GM23338 (cell line): ENCODE measurements at regions not wholly inside any gene's neighbourhood (a gene's known extent, or its start where the extent isn't known, plus 50 kb on each side); places are given as distances from the start of the nearest gene placed in this dataset.
"Not testable (repeated sequence)": the region's sequence is repeated elsewhere in the genome, so short reads cannot be mapped to it uniquely, and the experiment has no call there.

Experiments used
- CTCF ChIP-seq, 2 experiments: fragments of 200-600 bp in 1 of 2; sonication (generic) in 1 of 2; conservative IDR thresholded peaks; 2 replicates each; pipeline versions ENCODE4 v1.5.1 to v1.6.1; 2016 to 2017; ENCODE audit warnings: antibody characterized with exemption in 2 of 2, low read depth in 2 of 2, mild to moderate bottlenecking in 2 of 2, moderate library complexity in 1 of 2
- EZH2 ChIP-seq: fragments of 200-600 bp; sonication (generic); IDR thresholded peaks from one replicate; pipeline ENCODE4 v1.8.0; 2017; ENCODE audit warnings: antibody characterized with exemption, mild to moderate bottlenecking, low read depth; ENCODE audit not compliant: unreplicated experiment
- JUNB ChIP-seq: IDR thresholded peaks from one replicate; pipeline ENCODE4 v1.6.1; 2016; ENCODE audit warnings: antibody characterized with exemption; ENCODE audit not compliant: unreplicated experiment
- POLR2AphosphoS5 ChIP-seq: IDR thresholded peaks from 2 replicates; pipeline ENCODE4 v1.6.1; 2016; ENCODE audit warnings: antibody characterized with exemption, low read depth
- REST ChIP-seq: IDR thresholded peaks from one replicate; pipeline ENCODE4 v1.6.1; 2018; ENCODE audit warnings: antibody characterized with exemption; ENCODE audit not compliant: unreplicated experiment
- STAT1 ChIP-seq: IDR thresholded peaks from one replicate; pipeline ENCODE4 v1.6.1; 2016; ENCODE audit warnings: antibody characterized with exemption; ENCODE audit not compliant: unreplicated experiment

- not testable (repeated sequence) for TF ChIP-seq CTCF (conservative IDR thresholded peaks at IDR 0.05; ENCODE audit: low read depth in 2 of 2); REST; STAT1; POLR2AphosphoS5; EZH2; JUNB
Observed at GRCh38 chr15:77896147-77897112, 181.1 kb downstream of the TBC1D2B start.
